A549 (cell line): ENCODE measurements at regions not wholly inside any gene's neighbourhood (a gene's known extent, or its start where the extent isn't known, plus 50 kb on each side); places are given as distances from the start of the nearest gene placed in this dataset.

Experiments used
- CEBPB ChIP-seq, 2 experiments: fragments of >200 bp in 1 of 2; sonication (Bioruptor Twin) in 1 of 2; formaldehyde crosslinking in 1 of 2; IDR thresholded peaks; 2 replicates each; pipeline ENCODE4 v1.6.1; 2012 to 2016
- CHD2 ChIP-seq: fragments of 150-350 bp; IDR thresholded peaks from 2 replicates; pipeline ENCODE4 v1.6.1; 2014; ENCODE audit warnings: low read length; ENCODE audit not compliant: partially characterized antibody
- CHD4 ChIP-seq: fragments of 200-600 bp; sonication (generic); IDR thresholded peaks from 2 replicates; pipeline ENCODE4 v1.6.1; 2016; ENCODE audit warnings: antibody characterized with exemption, mild to moderate bottlenecking, borderline replicate concordance
- CTCF ChIP-seq: fragments of >200 bp; sonication (Bioruptor Twin); formaldehyde crosslinking; IDR thresholded peaks from 3 replicates; pipeline ENCODE4 v1.5.1; 2016
- FOSL2 ChIP-seq, 2 experiments: fragments of 450-650 bp in 1 of 2; fragments of >200 bp in 1 of 2; sonication (Bioruptor Twin) in 1 of 2; formaldehyde crosslinking; IDR thresholded peaks; 2 replicates each; pipeline versions ENCODE4 v1.5.0 to v1.6.1; 2016 to 2020; ENCODE audit warnings: mild to moderate bottlenecking in 1 of 2, moderate library complexity in 1 of 2
- GATA3 ChIP-seq: IDR thresholded peaks from 2 replicates; pipeline ENCODE4 v1.6.1; 2012; ENCODE audit warnings: borderline replicate concordance
- HDAC2 ChIP-seq: fragments of 200-600 bp; sonication (generic); IDR thresholded peaks from 2 replicates; pipeline ENCODE4 v1.6.1; 2016
- JUNB ChIP-seq: fragments of >200 bp; sonication (Bioruptor Twin); formaldehyde crosslinking; IDR thresholded peaks from 2 replicates; pipeline ENCODE4 v1.6.1; 2016
- MYC ChIP-seq: IDR thresholded peaks from 2 replicates; pipeline ENCODE4 v1.6.1; 2012; ENCODE audit warnings: mild to moderate bottlenecking, inconsistent platforms, low read length, improper control_type of control experiment, borderline replicate concordance
- POLR2A ChIP-seq: IDR thresholded peaks from 2 replicates; pipeline ENCODE4 v1.6.1; 2012; ENCODE audit warnings: mild to moderate bottlenecking, low read length
- RFX5 ChIP-seq: fragments of 450-650 bp; IDR thresholded peaks from 2 replicates; pipeline ENCODE4 v1.7.1; 2014; ENCODE audit warnings: antibody characterized with exemption, mild to moderate bottlenecking, moderate library complexity
- USF2 ChIP-seq: fragments of 450-650 bp; IDR thresholded peaks from 2 replicates; pipeline ENCODE4 v1.6.1; 2014; ENCODE audit warnings: antibody characterized with exemption
- TF ChIP-seq, protein P1 (sequence below): fragments of 200-600 bp; sonication (generic); IDR thresholded peaks from 2 replicates; pipeline ENCODE4 v1.6.1; 2016; ENCODE audit warnings: antibody characterized with exemption, mild to moderate bottlenecking, moderate library complexity

GRCh38 chr11:111186308-111186915 is 59.1 kb upstream of the POU2AF2 start:
- TF ChIP-seq POLR2A (no peak), CTCF (no peak), FOSL2 (IDR thresholded peaks at IDR 0.05) (no peak), FOSL2 (CRISPR knock-in tag; IDR thresholded peaks at IDR 0.05) (no peak), USF2 (no peak), CHD4 (no peak), HDAC2 (no peak), CEBPB (IDR thresholded peaks at IDR 0.05) (no peak), RFX5 (no peak), JUNB (no peak), MYC (no peak), GATA3 (no peak), CHD2 (no peak)
- TF ChIP-seq, protein P1, sequence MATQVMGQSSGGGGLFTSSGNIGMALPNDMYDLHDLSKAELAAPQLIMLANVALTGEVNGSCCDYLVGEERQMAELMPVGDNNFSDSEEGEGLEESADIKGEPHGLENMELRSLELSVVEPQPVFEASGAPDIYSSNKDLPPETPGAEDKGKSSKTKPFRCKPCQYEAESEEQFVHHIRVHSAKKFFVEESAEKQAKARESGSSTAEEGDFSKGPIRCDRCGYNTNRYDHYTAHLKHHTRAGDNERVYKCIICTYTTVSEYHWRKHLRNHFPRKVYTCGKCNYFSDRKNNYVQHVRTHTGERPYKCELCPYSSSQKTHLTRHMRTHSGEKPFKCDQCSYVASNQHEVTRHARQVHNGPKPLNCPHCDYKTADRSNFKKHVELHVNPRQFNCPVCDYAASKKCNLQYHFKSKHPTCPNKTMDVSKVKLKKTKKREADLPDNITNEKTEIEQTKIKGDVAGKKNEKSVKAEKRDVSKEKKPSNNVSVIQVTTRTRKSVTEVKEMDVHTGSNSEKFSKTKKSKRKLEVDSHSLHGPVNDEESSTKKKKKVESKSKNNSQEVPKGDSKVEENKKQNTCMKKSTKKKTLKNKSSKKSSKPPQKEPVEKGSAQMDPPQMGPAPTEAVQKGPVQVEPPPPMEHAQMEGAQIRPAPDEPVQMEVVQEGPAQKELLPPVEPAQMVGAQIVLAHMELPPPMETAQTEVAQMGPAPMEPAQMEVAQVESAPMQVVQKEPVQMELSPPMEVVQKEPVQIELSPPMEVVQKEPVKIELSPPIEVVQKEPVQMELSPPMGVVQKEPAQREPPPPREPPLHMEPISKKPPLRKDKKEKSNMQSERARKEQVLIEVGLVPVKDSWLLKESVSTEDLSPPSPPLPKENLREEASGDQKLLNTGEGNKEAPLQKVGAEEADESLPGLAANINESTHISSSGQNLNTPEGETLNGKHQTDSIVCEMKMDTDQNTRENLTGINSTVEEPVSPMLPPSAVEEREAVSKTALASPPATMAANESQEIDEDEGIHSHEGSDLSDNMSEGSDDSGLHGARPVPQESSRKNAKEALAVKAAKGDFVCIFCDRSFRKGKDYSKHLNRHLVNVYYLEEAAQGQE: no peak
